ENCODE measurements at regions not wholly inside any gene's neighbourhood (a gene's known extent, or its start where the extent isn't known, plus 50 kb on each side); places are given as distances from the start of the nearest gene placed in this dataset.

- TF ChIP-seq, protein P1, sequence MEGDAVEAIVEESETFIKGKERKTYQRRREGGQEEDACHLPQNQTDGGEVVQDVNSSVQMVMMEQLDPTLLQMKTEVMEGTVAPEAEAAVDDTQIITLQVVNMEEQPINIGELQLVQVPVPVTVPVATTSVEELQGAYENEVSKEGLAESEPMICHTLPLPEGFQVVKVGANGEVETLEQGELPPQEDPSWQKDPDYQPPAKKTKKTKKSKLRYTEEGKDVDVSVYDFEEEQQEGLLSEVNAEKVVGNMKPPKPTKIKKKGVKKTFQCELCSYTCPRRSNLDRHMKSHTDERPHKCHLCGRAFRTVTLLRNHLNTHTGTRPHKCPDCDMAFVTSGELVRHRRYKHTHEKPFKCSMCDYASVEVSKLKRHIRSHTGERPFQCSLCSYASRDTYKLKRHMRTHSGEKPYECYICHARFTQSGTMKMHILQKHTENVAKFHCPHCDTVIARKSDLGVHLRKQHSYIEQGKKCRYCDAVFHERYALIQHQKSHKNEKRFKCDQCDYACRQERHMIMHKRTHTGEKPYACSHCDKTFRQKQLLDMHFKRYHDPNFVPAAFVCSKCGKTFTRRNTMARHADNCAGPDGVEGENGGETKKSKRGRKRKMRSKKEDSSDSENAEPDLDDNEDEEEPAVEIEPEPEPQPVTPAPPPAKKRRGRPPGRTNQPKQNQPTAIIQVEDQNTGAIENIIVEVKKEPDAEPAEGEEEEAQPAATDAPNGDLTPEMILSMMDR (IDR thresholded peaks at IDR 0.05; ENCODE audit: extremely low read depth in 1 of 2, insufficient read depth in 1 of 2, low read depth in 1 of 2, low read length in 2 of 2), result no peak
- TF ChIP-seq POLR2A (IDR thresholded peaks at IDR 0.05; ENCODE audit: low read depth, low read length), result no peak
- no peak for TF ChIP-seq POLR2AphosphoS5 (IDR thresholded peaks at IDR 0.05; ENCODE audit: insufficient read depth, low read depth, low read length)
- TF ChIP-seq EZH2 (IDR thresholded peaks at IDR 0.05; ENCODE audit: borderline replicate concordance, low read depth, low read length, severe bottlenecking), result no peak
- TF ChIP-seq MAX (IDR thresholded peaks at IDR 0.05; ENCODE audit: insufficient read depth, insufficient read length), result no peak
Observed at GRCh38 chr2:199057936-199058335, 399.8 kb downstream of the SATB2 start.
